B cell (primary cell): ENCODE measurements at regions not wholly inside any gene's neighbourhood (a gene's known extent, or its start where the extent isn't known, plus 50 kb on each side); places are given as distances from the start of the nearest gene placed in this dataset.

Experiments
- ATAC-seq: fragments of 200-7000 bp; cut with Tn5 transposase; one replicate; pipeline ENCODE4 v1.10.0; 2021; ENCODE audit warnings: low read depth, mild to moderate bottlenecking, moderate number of reproducible peaks, moderate library complexity
- CTCF ChIA-PET: fragments of 350-600 bp; sonication (Branson Sonifier 250); formaldehyde crosslinking; loops from one replicate; lab custom pipeline; 2021; ENCODE audit warnings: antibody characterized with exemption, inconsistent platforms; lab: Charles Lee
- POLR2A ChIA-PET: fragments of 350-600 bp; sonication (Branson Sonifier 250); formaldehyde crosslinking; loops from one replicate; lab custom pipeline; 2021; ENCODE audit warnings: antibody characterized with exemption; lab: Charles Lee
- DNase-seq: peaks from one replicate; pipeline ENCODE4 v3.0.0; 2013
- H2AFZ ChIP-seq: 2 replicates; pipeline ENCODE4 v1.6.1; 2012; ENCODE audit warnings: mild to moderate bottlenecking, low read depth, low read length; ENCODE audit not compliant: insufficient read depth, poor library complexity, severe bottlenecking
- H3K27ac ChIP-seq, 2 donors: 1 replicate in 1 of 2; 2 replicates in 1 of 2; pipeline ENCODE4 v1.5.1; 2012 to 2013; ENCODE audit warnings: low read length in 2 of 2, mild to moderate bottlenecking in 2 of 2, moderate library complexity in 1 of 2
- H3K27me3 ChIP-seq, 4 experiments: fragments of 200-600 bp in 1 of 4; sonication (generic) in 1 of 4; replicated peaks in 1 of 4; 1 replicate in 2 of 4; 2 replicates in 2 of 4; pipeline versions ENCODE4 v1.6.1 to v1.7.0; 2013 to 2016; ENCODE audit warnings: low read length in 3 of 4, mild to moderate bottlenecking in 2 of 4, mixed read lengths in 1 of 4, moderate library complexity in 1 of 4; ENCODE audit not compliant: insufficient read depth in 4 of 4, control insufficient read depth in 3 of 4; ENCODE audit errors: control extremely low read depth in 1 of 4
- H3K36me3 ChIP-seq, 2 experiments: replicated peaks in 1 of 2; 1 replicate in 1 of 2; 2 replicates in 1 of 2; pipeline versions ENCODE4 v1.6.1 to v1.7.1; 2013; ENCODE audit warnings: low read length in 1 of 2; ENCODE audit not compliant: insufficient read depth in 2 of 2, control insufficient read depth in 1 of 2; ENCODE audit errors: control extremely low read depth in 1 of 2, extremely low read depth in 1 of 2
- H3K4me1 ChIP-seq, 2 donors: fragments of 200-600 bp in 1 of 2; sonication (generic) in 1 of 2; 1 replicate in 1 of 2; 2 replicates in 1 of 2; pipeline versions ENCODE4 v1.5.1 to v1.6.1; 2013 to 2017; ENCODE audit warnings: low read length in 2 of 2; ENCODE audit not compliant: control insufficient read depth in 2 of 2, insufficient read depth in 2 of 2
- H3K4me2 ChIP-seq: replicated peaks from 2 replicates; pipeline ENCODE3; 2012; ENCODE audit warnings: mild to moderate bottlenecking, low read depth, low read length; ENCODE audit not compliant: poor library complexity, severe bottlenecking
- H3K4me3 ChIP-seq, 5 experiments: fragments of 200-600 bp in 1 of 5; sonication (generic) in 1 of 5; 1 replicate in 3 of 5; 2 replicates in 2 of 5; pipeline versions ENCODE4 v1.5.1 to v1.7.0; 2011 to 2016; ENCODE audit warnings: low read length in 4 of 5, mild to moderate bottlenecking in 4 of 5, low read depth in 2 of 5, control low read depth in 1 of 5, moderate library complexity in 1 of 5; ENCODE audit not compliant: insufficient read depth in 1 of 5; ENCODE audit errors: control extremely low read depth in 1 of 5, extremely low read depth in 1 of 5
- H3K79me2 ChIP-seq: fragments of 200-600 bp; sonication (generic); one replicate; pipeline ENCODE4 v1.6.0; 2016; ENCODE audit warnings: low read length; ENCODE audit not compliant: control insufficient read depth, insufficient read depth
- H3K9ac ChIP-seq: fragments of 200-600 bp; sonication (generic); 2 replicates; pipeline ENCODE4 v1.6.1; 2017; ENCODE audit warnings: mild to moderate bottlenecking, low read length, moderate library complexity
- H3K9me3 ChIP-seq, 3 donors: one replicate each; pipeline versions ENCODE4 v1.6.1 to v1.7.1; 2013; ENCODE audit warnings: low read length in 2 of 3; ENCODE audit not compliant: control insufficient read depth in 2 of 3, insufficient read depth in 1 of 3; ENCODE audit errors: control extremely low read depth in 1 of 3
- H4K20me1 ChIP-seq: 2 replicates; pipeline ENCODE4 v1.6.0; 2012; ENCODE audit warnings: mild to moderate bottlenecking, low read length; ENCODE audit not compliant: insufficient read depth, control insufficient read depth, poor library complexity, severe bottlenecking
- H3K27ac Mint-ChIP-seq: one replicate; pipeline ENCODE4 v1.8.0; 2021; ENCODE audit warnings: mixed read lengths
- H3K27me3 Mint-ChIP-seq: one replicate; pipeline ENCODE4 v1.8.0; 2021; ENCODE audit warnings: mixed read lengths
- H3K4me1 Mint-ChIP-seq: one replicate; pipeline ENCODE4 v1.8.0; 2021; ENCODE audit warnings: mixed read lengths
- H3K4me3 Mint-ChIP-seq: one replicate; pipeline ENCODE4 v1.8.0; 2021; ENCODE audit warnings: mixed read lengths
- H3K9me3 Mint-ChIP-seq: one replicate; pipeline ENCODE4 v1.8.0; 2022; ENCODE audit warnings: mixed read lengths; ENCODE audit not compliant: insufficient read depth
- CTCF ChIP-seq: fragments of 200-600 bp; IDR thresholded peaks from one replicate; pipeline ENCODE4 v1.8.0; 2022; ENCODE audit warnings: antibody characterized with exemption, mild to moderate bottlenecking
- EZH2 ChIP-seq: IDR thresholded peaks from 2 replicates; pipeline ENCODE4 v1.6.1; 2012; ENCODE audit warnings: borderline replicate concordance, low read depth, mild to moderate bottlenecking, moderate library complexity, low read length; ENCODE audit not compliant: insufficient read depth, poor library complexity, severe bottlenecking
- WGBS: methylation state at CpG from one replicate; pipeline ENCODE4 v1.1.5; 2013; ENCODE audit warnings: missing lambda C conversion rate; ENCODE audit not compliant: insufficient coverage; 5-methylcytosine and 5-hydroxymethylcytosine counted together
- intact Hi-C: fragments of 100-400 bp; cut with micrococcal nuclease; formaldehyde crosslinking; loops from one replicate; pipeline ENCODE4 v1.10.0; 2022

GRCh38 chr5:110159202-110159601 is 469.5 kb downstream of the MAN2A1 start:
- no peaks in the 10 kb centered on the region for H3K4me1 Mint-ChIP-seq
- no peak overlapping the region for H3K27ac ChIP-seq
- intact Hi-C loops, result no loop called here
- H3K4me3 Mint-ChIP-seq, result no peak overlapping the region
- H3K27ac Mint-ChIP-seq, result no peak overlapping the region
- H3K27me3 ChIP-seq, result no peaks in the 10 kb centered on the region
- POLR2A ChIA-PET, result no interaction called here
- no CpG with 5 or more reads among the region's 1 CpG for WGBS
- no peak for TF ChIP-seq EZH2
- TF ChIP-seq CTCF, result no peak
- no peaks in the 10 kb centered on the region for H3K36me3 ChIP-seq
- H3K9me3 Mint-ChIP-seq, result no peaks in the 10 kb centered on the region
- no peaks in the 10 kb centered on the region for H4K20me1 ChIP-seq
- H3K79me2 ChIP-seq, result no peaks in the 10 kb centered on the region
- DNase-seq (no peak), ATAC-seq (no peak)
- no peaks in the 10 kb centered on the region for H3K4me1 ChIP-seq
- H3K4me3 ChIP-seq, result no peak overlapping the region
- no peaks in the 10 kb centered on the region for H3K9me3 ChIP-seq
- CTCF ChIA-PET, result no interaction called here
- no peaks in the 10 kb centered on the region for H3K27me3 Mint-ChIP-seq
- no peak overlapping the region for H2AFZ ChIP-seq
- H3K4me2 ChIP-seq, result no peak overlapping the region
- H3K9ac ChIP-seq, result no peak overlapping the region

- WGBS, result 88% methylated on average over 1 of the region's 2 CpGs
- POLR2A ChIA-PET, result no interaction called here
These were observed 471.4 kb downstream of the MAN2A1 start for GRCh38 chr5:110161162-110161561.

More at GRCh38 chr5:110161162-110161561, 471.4 kb downstream of the MAN2A1 start:
- Histone ChIP-seq H3K9ac (no peak overlapping the region), H3K4me3 (no peak overlapping the region), H3K9me3 (no peaks in the 10 kb centered on the region), H2AFZ (no peak overlapping the region), H3K27me3 (no peaks in the 10 kb centered on the region), H3K4me2 (no peak overlapping the region), H4K20me1 (no peaks in the 10 kb centered on the region), H3K36me3 (no peaks in the 10 kb centered on the region), H3K79me2 (no peaks in the 10 kb centered on the region), H3K4me1 (no peaks in the 10 kb centered on the region), H3K27ac (no peak overlapping the region)
- intact Hi-C loops, result no loop called here
- no peak overlapping the region for H3K27ac Mint-ChIP-seq
- CTCF ChIA-PET, result no interaction called here
- DNase-seq, result no peak
- ATAC-seq, result no peak
- no peak overlapping the region for H3K4me3 Mint-ChIP-seq
- no peak for TF ChIP-seq CTCF
- TF ChIP-seq EZH2, result no peak
- H3K4me1 Mint-ChIP-seq, result no peaks in the 10 kb centered on the region
- H3K9me3 Mint-ChIP-seq, result no peaks in the 10 kb centered on the region
- no peaks in the 10 kb centered on the region for H3K27me3 Mint-ChIP-seq
